PFSK-1 (cell line): ENCODE measurements at regions not wholly inside any gene's neighbourhood (a gene's known extent, or its start where the extent isn't known, plus 50 kb on each side); places are given as distances from the start of the nearest gene placed in this dataset.

Experiments
- FOXP2 ChIP-seq: optimal IDR thresholded peaks from 2 replicates; pipeline ENCODE3; 2011; ENCODE audit warnings: borderline replicate concordance, control low read depth, inconsistent platforms; ENCODE audit not compliant: insufficient read depth; ENCODE audit errors: extremely low read length, extremely low read depth
- POLR2AphosphoS5 ChIP-seq: IDR thresholded peaks from 2 replicates; pipeline ENCODE4 v1.6.1; 2012; ENCODE audit warnings: low read depth, mild to moderate bottlenecking, control low read depth, low read length, moderate library complexity
- REST ChIP-seq, 2 experiments: IDR thresholded peaks; 2 replicates each; pipeline versions ENCODE4 v1.6.1 to v1.8.0; 2011 to 2012; ENCODE audit warnings: low read depth in 2 of 2, low read length in 2 of 2, control low read depth in 1 of 2, inconsistent platforms in 1 of 2, mild to moderate bottlenecking in 1 of 2, moderate library complexity in 1 of 2; ENCODE audit not compliant: insufficient read depth in 1 of 2
- SIN3A ChIP-seq: IDR thresholded peaks from 2 replicates; pipeline ENCODE4 v1.6.1; 2012; ENCODE audit warnings: mild to moderate bottlenecking, low read length, moderate library complexity, borderline replicate concordance; ENCODE audit not compliant: insufficient read depth
- TAF1 ChIP-seq: IDR thresholded peaks from 2 replicates; pipeline ENCODE4 v1.6.1; 2012; ENCODE audit warnings: low read length, control low read depth, borderline replicate concordance; ENCODE audit not compliant: insufficient read depth

GRCh38 chr3:193841581-193841980 is 248.6 kb downstream of the OPA1 start:
- no peak for TF ChIP-seq REST (IDR thresholded peaks at IDR 0.05; ENCODE audit: insufficient read depth in 1 of 2, low read depth in 2 of 2, low read length in 2 of 2)
- TF ChIP-seq TAF1, result no peak
- TF ChIP-seq FOXP2, result no peak
- TF ChIP-seq POLR2AphosphoS5, result no peak
- TF ChIP-seq SIN3A, result no peak

GRCh38 chr3:193842029-193842798 is 249.2 kb downstream of the OPA1 start:
- no peak for TF ChIP-seq TAF1
- no peak for TF ChIP-seq FOXP2
- no peak for TF ChIP-seq REST (IDR thresholded peaks at IDR 0.05; ENCODE audit: insufficient read depth in 1 of 2, low read depth in 2 of 2, low read length in 2 of 2)
- no peak for TF ChIP-seq SIN3A
- TF ChIP-seq POLR2AphosphoS5, result no peak

- no peak for TF ChIP-seq REST (IDR thresholded peaks at IDR 0.05; ENCODE audit: insufficient read depth in 1 of 2, low read depth in 2 of 2, low read length in 2 of 2)
- no peak for TF ChIP-seq FOXP2
- TF ChIP-seq SIN3A, result no peak
- TF ChIP-seq POLR2AphosphoS5, result no peak
- no peak for TF ChIP-seq TAF1
Measured at GRCh38 chr3:193842832-193843473, 249.9 kb downstream of the OPA1 start.

GRCh38 chr3:193843474-193844301 is 250.7 kb downstream of the OPA1 start:
- no peak for TF ChIP-seq POLR2AphosphoS5
- no peak for TF ChIP-seq REST (IDR thresholded peaks at IDR 0.05; ENCODE audit: insufficient read depth in 1 of 2, low read depth in 2 of 2, low read length in 2 of 2)
- TF ChIP-seq FOXP2, result no peak
- TF ChIP-seq TAF1, result no peak
- no peak for TF ChIP-seq SIN3A
